ENCODE measurements at regions not wholly inside any gene's neighbourhood (a gene's known extent, or its start where the extent isn't known, plus 50 kb on each side); places are given as distances from the start of the nearest gene placed in this dataset.

- H2BK120ac ChIP-seq (ENCODE audit: low read depth, low read length, poor library complexity, severe bottlenecking) = no peak overlapping the region
- no peaks in the 10 kb centered on the region for H3K4me1 Mint-ChIP-seq
- no peak overlapping the region for H2BK12ac ChIP-seq (ENCODE audit: insufficient read length, low read depth, low read length)
- H3K27ac Mint-ChIP-seq = no peak overlapping the region; a peak in 1 of 7 replicates
- H3K27ac ChIP-seq (ENCODE audit: insufficient read length, low read depth, low read length) = no peak overlapping the region
- no peak overlapping the region for H4K8ac ChIP-seq (replicated peaks; ENCODE audit: insufficient read length, low read depth, low read length)
- no peak overlapping the region for H2BK5ac ChIP-seq (ENCODE audit: insufficient read length, low read length)
- H3K4me2 ChIP-seq (ENCODE audit: insufficient read depth, insufficient read length, low read length) = no peak overlapping the region
- no peak overlapping the region for H2BK20ac ChIP-seq (ENCODE audit: low read depth, low read length, poor library complexity, severe bottlenecking)
- H3K23ac ChIP-seq (ENCODE audit: insufficient read length, low read depth, low read length) = no peak overlapping the region
- no peak overlapping the region for H3K4ac ChIP-seq (ENCODE audit: low read depth, low read length)
- H3K23me2 ChIP-seq (ENCODE audit: insufficient read length, low read depth, low read length, poor library complexity, severe bottlenecking) = no peaks in the 10 kb centered on the region
- H2AFZ ChIP-seq (ENCODE audit: low read length) = no peak overlapping the region
- TF ChIP-seq CTCF (conservative IDR thresholded peaks at IDR 0.05) = no peak
- no peaks in the 10 kb centered on the region for H4K20me1 ChIP-seq (ENCODE audit: control insufficient read depth, insufficient read depth, insufficient read length)
- no peak overlapping the region for H3K18ac ChIP-seq (ENCODE audit: insufficient read length, low read depth, low read length)
- no peak overlapping the region for H3K4me3 Mint-ChIP-seq
- H3K36me3 Mint-ChIP-seq (ENCODE audit: insufficient read depth in 1 of 3, low read depth in 3 of 3) = no peaks in the 10 kb centered on the region
- no peaks in the 10 kb centered on the region; a peak in 2 of 5 replicates for H3K9me3 Mint-ChIP-seq
- no peaks in the 10 kb centered on the region for H3K4me1 ChIP-seq (ENCODE audit: insufficient read depth, low read length)
- no peaks in the 10 kb centered on the region for H3K79me1 ChIP-seq (ENCODE audit: insufficient read depth, low read depth, low read length, poor library complexity, severe bottlenecking)
- no peaks in the 10 kb centered on the region for H3K79me2 ChIP-seq (ENCODE audit: insufficient read depth, low read length)
- no peak overlapping the region for H4K91ac ChIP-seq (ENCODE audit: insufficient read length, low read depth, low read length)
- H3K9ac ChIP-seq (ENCODE audit: extremely low read depth, insufficient read length, low read length) = no peak overlapping the region
- H3K14ac ChIP-seq (ENCODE audit: insufficient read depth, low read length) = no peak overlapping the region
- no peak for DNase-seq
- H3T11ph ChIP-seq (ENCODE audit: low read length) = no peak overlapping the region
- H2AK5ac ChIP-seq (ENCODE audit: insufficient read length, low read length) = no peak overlapping the region
- H4K5ac ChIP-seq (ENCODE audit: insufficient read length, low read depth, low read length) = no peak overlapping the region
- no peak overlapping the region for H3K56ac ChIP-seq (ENCODE audit: insufficient read length, low read depth, low read length)
- H3K27me3 ChIP-seq (ENCODE audit: insufficient read depth, low read length) = no peaks in the 10 kb centered on the region
- no peaks in the 10 kb centered on the region for H3K9me3 ChIP-seq (ENCODE audit: control insufficient read depth, low read depth, low read length)
- no peak overlapping the region for H2BK15ac ChIP-seq (ENCODE audit: low read depth, low read length)
- no peaks in the 10 kb centered on the region for H3K27me3 Mint-ChIP-seq (ENCODE audit: low read depth)
Measured at GRCh38 chr18:67117804-67118203, 398.7 kb downstream of the DSEL start.
